GM12878 (cell line): ENCODE measurements at regions not wholly inside any gene's neighbourhood (a gene's known extent, or its start where the extent isn't known, plus 50 kb on each side); places are given as distances from the start of the nearest gene placed in this dataset.

Source experiments
- ATAC-seq: fragments of 200-7000 bp; cut with Tn5 transposase; 3 replicates; pipeline ENCODE4 v1.9.1; 2020; ENCODE audit warnings: mild to moderate bottlenecking, moderate library complexity
- BruUV-seq: library from RNA; stranded (reverse); fragments of 400-500 nt; replicated peaks from 2 replicates; lab custom pipeline; 2021; lab: Mats Ljungman, UMichigan
- CTCF ChIA-PET: fragments of 300-600 bp; sonication (Branson Sonifier 250); formaldehyde crosslinking; extraction: SDS; loops from one replicate; lab custom pipeline; 2021; ENCODE audit warnings: inconsistent platforms; lab: Yijun Ruan, JAX
- POLR2A ChIA-PET: fragments of 350-600 bp; formaldehyde crosslinking; extraction: SDS; loops from one replicate; lab custom pipeline; 2021; ENCODE audit warnings: inconsistent platforms; lab: Charles Lee
- RAD21 ChIA-PET: fragments of 300-600 bp; sonication (Branson Sonifier 250); formaldehyde crosslinking; loops from one replicate; lab custom pipeline; 2023; ENCODE audit warnings: antibody characterized with exemption; ENCODE audit not compliant: unreplicated experiment; lab: Charles Lee
- SMC1A ChIA-PET: fragments of 300-600 bp; sonication (Branson Sonifier 250); formaldehyde crosslinking; loops from one replicate; lab custom pipeline; 2023; ENCODE audit not compliant: unreplicated experiment, uncharacterized antibody; lab: Charles Lee
- DNase-seq: peaks from one replicate; pipeline ENCODE4 v3.0.0-alpha.2; 2011; ENCODE audit warnings: low read depth, low spot score
- FAIRE-seq: peaks from 3 replicates; lab custom pipeline; 2011; peaks lifted over from hg19 to GRCh38; lab: Jason Lieb, UNC
- H2AFZ ChIP-seq: 2 replicates; pipeline ENCODE4 v1.6.0; 2011; ENCODE audit warnings: low read depth, low read length, control low read depth; ENCODE audit not compliant: control insufficient read depth
- H3K27ac ChIP-seq: 2 replicates; pipeline ENCODE4 v1.5.1; 2011; ENCODE audit warnings: control low read depth; ENCODE audit not compliant: control insufficient read depth, insufficient read depth
- H3K27me3 ChIP-seq, 2 experiments: replicated peaks in 1 of 2; 2 replicates each; pipeline versions ENCODE4 v1.6.0 to v1.6.1; 2011; ENCODE audit warnings: low read length in 1 of 2; ENCODE audit not compliant: control insufficient read depth in 2 of 2, insufficient read depth in 2 of 2
- H3K36me3 ChIP-seq, 2 experiments: 2 replicates each; pipeline ENCODE4 v1.5.1; 2011; ENCODE audit warnings: low read length in 1 of 2; ENCODE audit not compliant: control insufficient read depth in 2 of 2, insufficient read depth in 2 of 2
- H3K4me1 ChIP-seq: 2 replicates; pipeline ENCODE4 v1.6.1; 2011; ENCODE audit warnings: mild to moderate bottlenecking, low read length, moderate library complexity, mixed read lengths; ENCODE audit not compliant: control insufficient read depth, insufficient read depth
- H3K4me2 ChIP-seq: 2 replicates; pipeline ENCODE4 v1.6.0; 2011; ENCODE audit warnings: control low read depth; ENCODE audit not compliant: control insufficient read depth, insufficient read depth
- H3K4me3 ChIP-seq: fragments of 200-600 bp; sonication (generic); 2 replicates; pipeline ENCODE4 v1.5.1; 2016
- H3K79me2 ChIP-seq: 2 replicates; pipeline ENCODE4 v1.6.0; 2011; ENCODE audit warnings: low read length; ENCODE audit not compliant: control insufficient read depth, insufficient read depth
- H3K9ac ChIP-seq: 2 replicates; pipeline ENCODE4 v1.8.0; 2011; ENCODE audit warnings: low read length, control low read depth, mixed read lengths; ENCODE audit not compliant: control insufficient read depth, insufficient read depth
- H3K9me3 ChIP-seq: replicated peaks from 3 replicates; pipeline ENCODE4 v1.5.1; 2011; ENCODE audit warnings: mild to moderate bottlenecking, low read length; ENCODE audit not compliant: control insufficient read depth, insufficient read depth
- H4K20me1 ChIP-seq: 2 replicates; pipeline ENCODE4 v1.6.0; 2011; ENCODE audit not compliant: control insufficient read depth, insufficient read depth
- BACH1 ChIP-seq: fragments of 450-650 bp; IDR thresholded peaks from 2 replicates; pipeline ENCODE4 v1.6.1; 2017; ENCODE audit warnings: mild to moderate bottlenecking, borderline replicate concordance
- CHD1 ChIP-seq: IDR thresholded peaks from 2 replicates; pipeline ENCODE4 v1.6.1; 2012; ENCODE audit warnings: low read depth, low read length, improper control_type of control experiment
- FOXM1 ChIP-seq: IDR thresholded peaks from 2 replicates; pipeline ENCODE4 v1.6.1; 2012; ENCODE audit warnings: low read depth, mild to moderate bottlenecking, inconsistent platforms, low read length, moderate library complexity
- NFIC ChIP-seq: IDR thresholded peaks from 2 replicates; pipeline ENCODE4 v1.6.1; 2012; ENCODE audit warnings: low read depth, mild to moderate bottlenecking, inconsistent platforms, low read length, moderate library complexity
- PAX5 ChIP-seq: IDR thresholded peaks from 2 replicates; pipeline ENCODE4 v1.6.1; 2011; ENCODE audit warnings: low read depth, low read length, borderline replicate concordance
- POLR2AphosphoS5 ChIP-seq: IDR thresholded peaks from 2 replicates; pipeline ENCODE4 v1.6.1; 2011; ENCODE audit warnings: mild to moderate bottlenecking, low read length, inconsistent platforms
- TAF1 ChIP-seq: IDR thresholded peaks from 2 replicates; pipeline ENCODE4 v1.6.1; 2011; ENCODE audit warnings: mild to moderate bottlenecking, low read depth, low read length, borderline replicate concordance
- ZNF217 ChIP-seq: fragments of 450-650 bp; IDR thresholded peaks from 2 replicates; pipeline ENCODE4 v1.6.1; 2017; ENCODE audit warnings: antibody characterized with exemption, mild to moderate bottlenecking
- ZSCAN29 ChIP-seq: fragments of 450-650 bp; IDR thresholded peaks from 2 replicates; pipeline ENCODE4 v1.6.1; 2017; ENCODE audit warnings: mild to moderate bottlenecking, moderate library complexity
- in situ Hi-C: fragments of 300-500 bp; cut with MboI; formaldehyde crosslinking; loops from 9 replicates; pipeline ENCODE4 v1.14.3; 2018; ENCODE audit warnings: mixed read lengths
- intact Hi-C: fragments of 100-400 bp; cut with micrococcal nuclease; formaldehyde crosslinking; loops from one replicate; pipeline ENCODE4 v1.14.2; 2022; ENCODE audit not compliant: unreplicated experiment
- TF ChIP-seq, protein P1 (sequence below): fragments of 450-650 bp; IDR thresholded peaks from 2 replicates; pipeline ENCODE4 v1.6.1; 2016; ENCODE audit warnings: mild to moderate bottlenecking
- TF ChIP-seq, protein P2 (sequence below): fragments of 450-650 bp; IDR thresholded peaks from 2 replicates; pipeline ENCODE4 v1.6.1; 2014; ENCODE audit warnings: mild to moderate bottlenecking
- TF ChIP-seq, protein P3 (sequence below): fragments of 450-650 bp; IDR thresholded peaks from 2 replicates; pipeline ENCODE4 v1.6.1; 2016; ENCODE audit warnings: mild to moderate bottlenecking
- TF ChIP-seq, protein P4 (sequence below): fragments of 150-350 bp; IDR thresholded peaks from 2 replicates; pipeline ENCODE4 v1.6.1; 2016; ENCODE audit warnings: low read depth, low read length
- TF ChIP-seq, protein P5 (sequence below), 3 experiments: IDR thresholded peaks in 2 of 3; conservative IDR thresholded peaks in 1 of 3; 2 replicates each; pipeline ENCODE4 v1.5.1; 2011; ENCODE audit warnings: low read depth in 3 of 3, low read length in 3 of 3, mild to moderate bottlenecking in 3 of 3, control low read depth in 2 of 3, moderate library complexity in 2 of 3, inconsistent platforms in 1 of 3, mixed read lengths in 1 of 3; ENCODE audit not compliant: control insufficient read depth in 2 of 3, insufficient read depth in 1 of 3; ENCODE audit errors: extremely low read depth in 1 of 3

DNA sequence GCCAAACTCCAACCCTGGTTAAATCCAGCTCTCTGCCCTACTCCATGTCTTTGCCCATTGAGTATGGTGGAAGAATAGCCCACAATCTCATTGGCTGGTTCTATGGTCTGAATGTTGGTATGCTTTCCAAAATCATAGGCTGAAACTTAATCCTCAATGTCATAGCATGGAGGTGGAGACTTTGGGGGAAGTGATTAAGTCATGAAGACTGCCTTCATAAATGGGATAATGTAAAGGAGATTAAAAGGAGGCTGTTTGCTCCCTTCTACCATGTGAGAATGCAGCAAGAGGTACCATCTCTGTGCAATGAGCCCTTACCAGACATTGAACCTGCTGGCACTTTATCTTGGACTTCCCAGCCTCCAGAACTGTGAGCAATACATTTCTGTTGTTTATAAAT lies 54.4 kb upstream of the FDX1 start:
- H3K4me3 ChIP-seq, result no peak overlapping the region
- DNase-seq, result no peak
- H2AFZ ChIP-seq, result no peak overlapping the region
- POLR2A ChIA-PET, result interaction anchor here (1.2 kb wide), 1 partner anchor 174 kb away, joined by 4 read pairs; no protein-coding TSS in a partner anchor
- BruUV-seq, result no TSS peak
- SMC1A ChIA-PET, result interaction anchor here (0.8 to 6.3 kb wide), 18 partner anchors 13 to 432 kb away, joined by 3 to 90 read pairs (median 3); no protein-coding TSS in a partner anchor
- CTCF ChIA-PET, result interaction anchor here (0.7 to 4.2 kb wide), 24 partner anchors 8 to 851 kb away, joined by 3 to 81 read pairs (median 3); partner anchors contain the start of genes FDX1 and RDX
- no peaks in the 10 kb centered on the region for H3K79me2 ChIP-seq
- H3K9me3 ChIP-seq, result no peaks in the 10 kb centered on the region
- intact Hi-C loops, result loop anchor here (5.0 kb wide), 1 partner anchor 523 kb away; no protein-coding TSS in a partner anchor
- H3K4me2 ChIP-seq, result no peak overlapping the region
- no peak for FAIRE-seq
- no peaks in the 10 kb centered on the region for H3K27me3 ChIP-seq
- no peak overlapping the region for H3K27ac ChIP-seq
- no peak overlapping the region for H3K9ac ChIP-seq
- no peaks in the 10 kb centered on the region for H4K20me1 ChIP-seq
- RAD21 ChIA-PET, result interaction anchor here (0.7 to 4.3 kb wide), 14 partner anchors 8 to 522 kb away, joined by 3 to 42 read pairs (median 4); no protein-coding TSS in a partner anchor
- ATAC-seq, result no peak
- peaks cover 36% of the 10 kb centered on the region for H3K4me1 ChIP-seq
- in situ Hi-C loops, result loop anchor here (5.0 kb wide), 1 partner anchor 173 kb away; no protein-coding TSS in a partner anchor
- H3K36me3 ChIP-seq, result no peaks in the 10 kb centered on the region
- TF ChIP-seq NFIC (no peak), ZNF217 (no peak), FOXM1 (no peak), ZSCAN29 (no peak), TAF1 (no peak), CHD1 (no peak), PAX5 (no peak), POLR2AphosphoS5 (no peak), BACH1 (no peak)
- TF ChIP-seq, protein P1, sequence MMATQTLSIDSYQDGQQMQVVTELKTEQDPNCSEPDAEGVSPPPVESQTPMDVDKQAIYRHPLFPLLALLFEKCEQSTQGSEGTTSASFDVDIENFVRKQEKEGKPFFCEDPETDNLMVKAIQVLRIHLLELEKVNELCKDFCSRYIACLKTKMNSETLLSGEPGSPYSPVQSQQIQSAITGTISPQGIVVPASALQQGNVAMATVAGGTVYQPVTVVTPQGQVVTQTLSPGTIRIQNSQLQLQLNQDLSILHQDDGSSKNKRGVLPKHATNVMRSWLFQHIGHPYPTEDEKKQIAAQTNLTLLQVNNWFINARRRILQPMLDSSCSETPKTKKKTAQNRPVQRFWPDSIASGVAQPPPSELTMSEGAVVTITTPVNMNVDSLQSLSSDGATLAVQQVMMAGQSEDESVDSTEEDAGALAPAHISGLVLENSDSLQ, result no peak
- TF ChIP-seq, protein P2, sequence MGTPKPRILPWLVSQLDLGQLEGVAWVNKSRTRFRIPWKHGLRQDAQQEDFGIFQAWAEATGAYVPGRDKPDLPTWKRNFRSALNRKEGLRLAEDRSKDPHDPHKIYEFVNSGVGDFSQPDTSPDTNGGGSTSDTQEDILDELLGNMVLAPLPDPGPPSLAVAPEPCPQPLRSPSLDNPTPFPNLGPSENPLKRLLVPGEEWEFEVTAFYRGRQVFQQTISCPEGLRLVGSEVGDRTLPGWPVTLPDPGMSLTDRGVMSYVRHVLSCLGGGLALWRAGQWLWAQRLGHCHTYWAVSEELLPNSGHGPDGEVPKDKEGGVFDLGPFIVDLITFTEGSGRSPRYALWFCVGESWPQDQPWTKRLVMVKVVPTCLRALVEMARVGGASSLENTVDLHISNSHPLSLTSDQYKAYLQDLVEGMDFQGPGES, result no peak
- TF ChIP-seq, protein P3, sequence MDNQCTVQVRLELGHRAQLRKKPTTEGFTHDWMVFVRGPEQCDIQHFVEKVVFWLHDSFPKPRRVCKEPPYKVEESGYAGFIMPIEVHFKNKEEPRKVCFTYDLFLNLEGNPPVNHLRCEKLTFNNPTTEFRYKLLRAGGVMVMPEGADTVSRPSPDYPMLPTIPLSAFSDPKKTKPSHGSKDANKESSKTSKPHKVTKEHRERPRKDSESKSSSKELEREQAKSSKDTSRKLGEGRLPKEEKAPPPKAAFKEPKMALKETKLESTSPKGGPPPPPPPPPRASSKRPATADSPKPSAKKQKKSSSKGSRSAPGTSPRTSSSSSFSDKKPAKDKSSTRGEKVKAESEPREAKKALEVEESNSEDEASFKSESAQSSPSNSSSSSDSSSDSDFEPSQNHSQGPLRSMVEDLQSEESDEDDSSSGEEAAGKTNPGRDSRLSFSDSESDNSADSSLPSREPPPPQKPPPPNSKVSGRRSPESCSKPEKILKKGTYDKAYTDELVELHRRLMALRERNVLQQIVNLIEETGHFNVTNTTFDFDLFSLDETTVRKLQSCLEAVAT, result no peak
- TF ChIP-seq, protein P4, sequence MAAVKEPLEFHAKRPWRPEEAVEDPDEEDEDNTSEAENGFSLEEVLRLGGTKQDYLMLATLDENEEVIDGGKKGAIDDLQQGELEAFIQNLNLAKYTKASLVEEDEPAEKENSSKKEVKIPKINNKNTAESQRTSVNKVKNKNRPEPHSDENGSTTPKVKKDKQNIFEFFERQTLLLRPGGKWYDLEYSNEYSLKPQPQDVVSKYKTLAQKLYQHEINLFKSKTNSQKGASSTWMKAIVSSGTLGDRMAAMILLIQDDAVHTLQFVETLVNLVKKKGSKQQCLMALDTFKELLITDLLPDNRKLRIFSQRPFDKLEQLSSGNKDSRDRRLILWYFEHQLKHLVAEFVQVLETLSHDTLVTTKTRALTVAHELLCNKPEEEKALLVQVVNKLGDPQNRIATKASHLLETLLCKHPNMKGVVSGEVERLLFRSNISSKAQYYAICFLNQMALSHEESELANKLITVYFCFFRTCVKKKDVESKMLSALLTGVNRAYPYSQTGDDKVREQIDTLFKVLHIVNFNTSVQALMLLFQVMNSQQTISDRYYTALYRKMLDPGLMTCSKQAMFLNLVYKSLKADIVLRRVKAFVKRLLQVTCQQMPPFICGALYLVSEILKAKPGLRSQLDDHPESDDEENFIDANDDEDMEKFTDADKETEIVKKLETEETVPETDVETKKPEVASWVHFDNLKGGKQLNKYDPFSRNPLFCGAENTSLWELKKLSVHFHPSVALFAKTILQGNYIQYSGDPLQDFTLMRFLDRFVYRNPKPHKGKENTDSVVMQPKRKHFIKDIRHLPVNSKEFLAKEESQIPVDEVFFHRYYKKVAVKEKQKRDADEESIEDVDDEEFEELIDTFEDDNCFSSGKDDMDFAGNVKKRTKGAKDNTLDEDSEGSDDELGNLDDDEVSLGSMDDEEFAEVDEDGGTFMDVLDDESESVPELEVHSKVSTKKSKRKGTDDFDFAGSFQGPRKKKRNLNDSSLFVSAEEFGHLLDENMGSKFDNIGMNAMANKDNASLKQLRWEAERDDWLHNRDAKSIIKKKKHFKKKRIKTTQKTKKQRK, result no peak
- TF ChIP-seq, protein P5, sequence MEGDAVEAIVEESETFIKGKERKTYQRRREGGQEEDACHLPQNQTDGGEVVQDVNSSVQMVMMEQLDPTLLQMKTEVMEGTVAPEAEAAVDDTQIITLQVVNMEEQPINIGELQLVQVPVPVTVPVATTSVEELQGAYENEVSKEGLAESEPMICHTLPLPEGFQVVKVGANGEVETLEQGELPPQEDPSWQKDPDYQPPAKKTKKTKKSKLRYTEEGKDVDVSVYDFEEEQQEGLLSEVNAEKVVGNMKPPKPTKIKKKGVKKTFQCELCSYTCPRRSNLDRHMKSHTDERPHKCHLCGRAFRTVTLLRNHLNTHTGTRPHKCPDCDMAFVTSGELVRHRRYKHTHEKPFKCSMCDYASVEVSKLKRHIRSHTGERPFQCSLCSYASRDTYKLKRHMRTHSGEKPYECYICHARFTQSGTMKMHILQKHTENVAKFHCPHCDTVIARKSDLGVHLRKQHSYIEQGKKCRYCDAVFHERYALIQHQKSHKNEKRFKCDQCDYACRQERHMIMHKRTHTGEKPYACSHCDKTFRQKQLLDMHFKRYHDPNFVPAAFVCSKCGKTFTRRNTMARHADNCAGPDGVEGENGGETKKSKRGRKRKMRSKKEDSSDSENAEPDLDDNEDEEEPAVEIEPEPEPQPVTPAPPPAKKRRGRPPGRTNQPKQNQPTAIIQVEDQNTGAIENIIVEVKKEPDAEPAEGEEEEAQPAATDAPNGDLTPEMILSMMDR (IDR thresholded peaks at IDR 0.05 in 2 of 3, conservative IDR thresholded peaks at IDR 0.05 in 1 of 3; ENCODE audit: control insufficient read depth in 2 of 3, extremely low read depth in 1 of 3, insufficient read depth in 1 of 3, low read depth in 3 of 3, low read length in 3 of 3), result no peak
